IPS DF 6.9 (cell line): ENCODE measurements at regions not wholly inside any gene's neighbourhood (a gene's known extent, or its start where the extent isn't known, plus 50 kb on each side); places are given as distances from the start of the nearest gene placed in this dataset.

Experiments used
- DNase-seq: peaks from one replicate; pipeline ENCODE4 v3.0.0-alpha.2; 2013; ENCODE audit warnings: low read depth, low spot score
- H3K27ac ChIP-seq: one replicate; pipeline ENCODE4 v1.5.1; 2013; ENCODE audit warnings: low read length, control low read depth
- H3K27me3 ChIP-seq: 2 replicates; pipeline ENCODE4 v1.6.1; 2013; ENCODE audit warnings: mild to moderate bottlenecking, low read length; ENCODE audit not compliant: control insufficient read depth, insufficient read depth
- H3K36me3 ChIP-seq: 2 replicates; pipeline ENCODE4 v1.6.1; 2013; ENCODE audit warnings: low read length; ENCODE audit not compliant: control insufficient read depth, insufficient read depth
- H3K4me1 ChIP-seq: 2 replicates; pipeline ENCODE4 v1.6.1; 2013; ENCODE audit warnings: low read length; ENCODE audit not compliant: control insufficient read depth, insufficient read depth
- H3K4me3 ChIP-seq: 2 replicates; pipeline ENCODE4 v1.5.1; 2013; ENCODE audit warnings: mild to moderate bottlenecking, low read length
- H3K9me3 ChIP-seq: 2 replicates; pipeline ENCODE4 v1.6.1; 2013; ENCODE audit warnings: low read length, inconsistent platforms; ENCODE audit not compliant: control insufficient read depth, insufficient read depth
- WGBS: extraction: QIAGEN DNeasy Blood & Tissue Kit; methylation state at CpG from one replicate; pipeline ENCODE4 v1.1.7; 2013; ENCODE audit warnings: mixed read lengths, missing lambda C conversion rate; ENCODE audit not compliant: insufficient read length, insufficient coverage; 5-methylcytosine and 5-hydroxymethylcytosine counted together

- H3K4me3 ChIP-seq, result no peak overlapping the region
- H3K27me3 ChIP-seq, result no peaks in the 10 kb centered on the region
- DNase-seq, result no peak
- no peaks in the 10 kb centered on the region for H3K36me3 ChIP-seq
- H3K9me3 ChIP-seq, result no peaks in the 10 kb centered on the region
- no CpG with 5 or more reads among the region's 9 CpGs for WGBS
- no peak overlapping the region for H3K27ac ChIP-seq
- H3K4me1 ChIP-seq, result no peaks in the 10 kb centered on the region
These were observed 95.2 kb upstream of the COX10 start for GRCh38 chr17:13973960-13974651.

- no peak for DNase-seq
- Histone ChIP-seq H3K36me3 (no peaks in the 10 kb centered on the region), H3K4me3 (no peak overlapping the region), H3K9me3 (no peaks in the 10 kb centered on the region), H3K27ac (no peak overlapping the region), H3K4me1 (no peaks in the 10 kb centered on the region), H3K27me3 (no peaks in the 10 kb centered on the region)
- no CpG with 5 or more reads among the region's 1 CpG for WGBS
These were observed 91.5 kb upstream of the COX10 start for GRCh38 chr17:13977837-13978236.

DNA sequence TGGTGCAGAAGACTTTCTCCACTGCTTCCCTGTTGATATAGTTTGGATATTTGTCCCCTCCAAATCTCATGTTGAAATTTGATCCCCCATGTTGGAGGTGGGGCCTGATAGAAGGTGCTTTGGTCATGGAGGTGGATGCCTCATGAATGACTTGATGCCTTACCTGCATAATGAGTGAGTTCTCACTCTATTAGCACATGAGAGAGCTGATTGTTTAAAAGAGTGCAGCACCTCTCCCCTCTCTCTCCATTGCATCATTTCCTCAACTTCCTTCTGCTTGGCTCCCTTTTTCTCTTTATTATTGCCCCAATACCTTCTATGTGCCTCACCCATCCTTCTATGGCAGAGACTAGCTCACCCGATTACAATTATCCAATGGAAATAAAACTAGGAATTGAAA is 90.8 kb upstream of the COX10 start:
- no peak overlapping the region for H3K27ac ChIP-seq
- WGBS, result no CpG with 5 or more reads among the region's 1 CpG
- DNase-seq, result no peak
- no peaks in the 10 kb centered on the region for H3K27me3 ChIP-seq
- H3K4me3 ChIP-seq, result no peak overlapping the region
- H3K9me3 ChIP-seq, result no peaks in the 10 kb centered on the region
- no peaks in the 10 kb centered on the region for H3K4me1 ChIP-seq
- H3K36me3 ChIP-seq, result no peaks in the 10 kb centered on the region

GRCh38 chr17:13981881-13982280 is 87.4 kb upstream of the COX10 start:
- DNase-seq, result no peak
- no peak overlapping the region for H3K27ac ChIP-seq

GRCh38 chr17:13984956-13985355 is 84.3 kb upstream of the COX10 start:
- Histone ChIP-seq H3K4me3 (no peak overlapping the region), H3K27me3 (no peaks in the 10 kb centered on the region), H3K9me3 (no peaks in the 10 kb centered on the region), H3K36me3 (no peaks in the 10 kb centered on the region), H3K27ac (no peak overlapping the region), H3K4me1 (no peaks in the 10 kb centered on the region)
- DNase-seq, result no peak
- WGBS, result no CpG with 5 or more reads among the region's 6 CpGs

More at GRCh38 chr17:13981881-13982280, 87.4 kb upstream of the COX10 start:
- no peak overlapping the region for H3K4me3 ChIP-seq
- H3K36me3 ChIP-seq, result no peaks in the 10 kb centered on the region
- no peaks in the 10 kb centered on the region for H3K9me3 ChIP-seq
- WGBS, result no CpG with 5 or more reads among the region's 3 CpGs
- H3K27me3 ChIP-seq, result no peaks in the 10 kb centered on the region
- no peaks in the 10 kb centered on the region for H3K4me1 ChIP-seq

DNA sequence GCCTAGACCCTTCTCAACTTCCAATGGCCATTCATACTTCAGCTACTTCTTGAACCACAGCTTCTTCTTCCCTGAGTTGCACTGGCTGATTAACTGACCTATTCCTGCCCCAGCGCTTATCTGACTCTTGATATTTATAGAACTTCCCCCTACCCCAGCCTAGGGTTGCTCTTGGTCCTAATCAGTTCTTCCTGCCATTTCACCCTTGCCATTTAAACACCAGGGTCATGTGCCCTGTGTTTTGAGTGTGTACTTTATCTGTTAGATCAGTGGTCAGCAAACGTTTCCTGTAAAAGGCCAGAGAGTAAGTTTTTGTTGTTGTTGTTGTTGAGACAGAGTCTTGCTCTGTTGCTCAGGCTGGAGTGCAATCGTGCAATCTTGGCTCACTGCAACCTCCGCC is 82.4 kb upstream of the COX10 start:
- H3K9me3 ChIP-seq, result no peaks in the 10 kb centered on the region
- no peaks in the 10 kb centered on the region for H3K36me3 ChIP-seq
- no peak overlapping the region for H3K27ac ChIP-seq
- no peak overlapping the region for H3K4me3 ChIP-seq
- DNase-seq, result no peak
- no peaks in the 10 kb centered on the region for H3K4me1 ChIP-seq
- no CpG with 5 or more reads among the region's 4 CpGs for WGBS
- H3K27me3 ChIP-seq, result no peaks in the 10 kb centered on the region

DNA sequence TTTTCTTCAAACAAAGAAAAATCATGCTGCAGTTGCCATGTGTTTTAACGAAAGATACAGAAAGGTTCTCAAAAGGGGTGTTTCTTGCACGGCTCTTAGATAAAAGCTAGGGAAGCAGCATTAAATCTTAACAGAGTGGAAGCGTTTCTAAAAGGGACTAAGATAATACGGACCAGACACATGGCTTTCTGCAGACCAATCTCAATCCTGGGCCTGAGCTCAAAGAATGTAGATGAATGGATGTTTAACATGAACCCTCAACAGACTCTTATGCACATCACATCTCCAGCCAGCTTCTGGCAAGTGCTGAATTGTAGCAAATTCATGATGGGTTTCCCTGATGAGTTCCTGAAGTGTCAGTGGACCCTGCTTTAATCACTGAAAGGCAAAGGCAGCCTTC is 80.2 kb upstream of the COX10 start:
- Histone ChIP-seq H3K4me3 (no peak overlapping the region), H3K4me1 (no peaks in the 10 kb centered on the region), H3K27ac (no peak overlapping the region), H3K9me3 (no peaks in the 10 kb centered on the region), H3K36me3 (no peaks in the 10 kb centered on the region), H3K27me3 (no peaks in the 10 kb centered on the region)
- DNase-seq, result no peak
- no CpG with 5 or more reads among the region's 4 CpGs for WGBS

GRCh38 chr17:13993106-13993505 is 76.2 kb upstream of the COX10 start:
- no peak for DNase-seq
- WGBS, result 100% methylated on average over 3 of the region's 6 CpGs
- Histone ChIP-seq H3K9me3 (no peaks in the 10 kb centered on the region), H3K4me3 (no peak overlapping the region), H3K4me1 (no peaks in the 10 kb centered on the region), H3K27me3 (no peaks in the 10 kb centered on the region), H3K36me3 (no peaks in the 10 kb centered on the region), H3K27ac (no peak overlapping the region)

DNA sequence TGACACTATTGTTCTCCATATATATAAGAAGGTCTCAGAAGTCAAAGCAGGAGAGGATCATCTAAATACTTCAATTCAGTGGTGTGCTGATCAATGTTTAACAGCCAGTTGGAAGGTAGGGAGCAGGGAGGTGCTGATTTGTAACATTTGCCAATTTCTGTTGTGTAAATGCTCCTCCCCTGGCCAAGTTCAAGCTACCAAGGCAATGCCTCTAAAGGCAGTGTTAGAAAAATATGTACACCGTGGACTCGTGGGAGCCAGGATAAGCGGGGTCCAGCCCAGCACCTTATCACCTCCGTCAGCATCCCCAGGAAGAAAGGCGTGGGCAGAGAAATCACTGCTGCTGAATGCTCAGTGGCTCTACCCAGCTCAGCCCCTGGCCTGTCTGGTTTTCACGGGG is 75.3 kb upstream of the COX10 start:
- H3K4me3 ChIP-seq, result no peak overlapping the region
- DNase-seq, result no peak
- H3K4me1 ChIP-seq, result no peaks in the 10 kb centered on the region
- WGBS, result no CpG with 5 or more reads among the region's 6 CpGs
- H3K36me3 ChIP-seq, result no peaks in the 10 kb centered on the region
- no peaks in the 10 kb centered on the region for H3K27me3 ChIP-seq
- H3K9me3 ChIP-seq, result no peaks in the 10 kb centered on the region
- H3K27ac ChIP-seq, result no peak overlapping the region

- no peak overlapping the region for H3K27ac ChIP-seq
- no peak overlapping the region for H3K4me3 ChIP-seq
- DNase-seq, result no peak
- no CpG with 5 or more reads among the region's 4 CpGs for WGBS
- no peaks in the 10 kb centered on the region for H3K9me3 ChIP-seq
- H3K4me1 ChIP-seq, result no peaks in the 10 kb centered on the region
- no peaks in the 10 kb centered on the region for H3K27me3 ChIP-seq
- H3K36me3 ChIP-seq, result no peaks in the 10 kb centered on the region
These were observed 73.4 kb upstream of the COX10 start for GRCh38 chr17:13995856-13996271.

- Histone ChIP-seq H3K27ac (no peak overlapping the region), H3K36me3 (no peaks in the 10 kb centered on the region), H3K4me3 (no peak overlapping the region), H3K9me3 (no peaks in the 10 kb centered on the region), H3K27me3 (no peaks in the 10 kb centered on the region), H3K4me1 (no peaks in the 10 kb centered on the region)
- no CpG with 5 or more reads among the region's 7 CpGs for WGBS
- DNase-seq, result no peak
These were observed 73.0 kb upstream of the COX10 start for GRCh38 chr17:13996276-13996675.
